ENCODE measurements at regions not wholly inside any gene's neighbourhood (a gene's known extent, or its start where the extent isn't known, plus 50 kb on each side); places are given as distances from the start of the nearest gene placed in this dataset.
"Not testable (repeated sequence)": the region's sequence is repeated elsewhere in the genome, so short reads cannot be mapped to it uniquely, and the experiment has no call there.

- DNase-seq (ENCODE audit: low read depth) = no peak
Observed at GRCh38 chr5:40221796-40222195, 457.9 kb upstream of the PTGER4 start.

GRCh38 chr5:40221255-40221654 is 458.5 kb upstream of the PTGER4 start:
- no peak for DNase-seq (ENCODE audit: low read depth)

- DNase-seq (ENCODE audit: low read depth) = no peak
Observed at GRCh38 chr5:40220260-40220659, 459.5 kb upstream of the PTGER4 start.

- no peak for DNase-seq (ENCODE audit: low read depth)
Observed at GRCh38 chr5:40217553-40217952, 462.2 kb upstream of the PTGER4 start.

GRCh38 chr5:40210694-40211093 is 469.0 kb upstream of the PTGER4 start:
- no peak for DNase-seq (ENCODE audit: low read depth)

GRCh38 chr5:40206030-40206429 is 473.7 kb upstream of the PTGER4 start:
- no peak for DNase-seq (ENCODE audit: low read depth)

GRCh38 chr5:40204144-40204543 is 475.6 kb upstream of the PTGER4 start:
- DNase-seq (ENCODE audit: low read depth) = no peak

- DNase-seq (ENCODE audit: low read depth) = no peak
Observed at GRCh38 chr5:40202814-40203440, 476.8 kb upstream of the PTGER4 start.

- no peak for DNase-seq (ENCODE audit: low read depth)
Observed at GRCh38 chr5:40198736-40199135, 481.0 kb upstream of the PTGER4 start.

GRCh38 chr5:40195574-40195973 is 484.1 kb upstream of the PTGER4 start:
- DNase-seq (ENCODE audit: low read depth) = not testable (repeated sequence)

GRCh38 chr5:40191150-40191549 is 488.6 kb upstream of the PTGER4 start:
- no peak for DNase-seq (ENCODE audit: low read depth)

GRCh38 chr5:40172721-40173120 is 507.0 kb upstream of the PTGER4 start:
- DNase-seq (ENCODE audit: low read depth) = no peak

GRCh38 chr5:40171971-40172370 is 507.7 kb upstream of the PTGER4 start:
- no peak for DNase-seq (ENCODE audit: low read depth)

- DNase-seq (ENCODE audit: low read depth) = no peak
Observed at GRCh38 chr5:40167283-40167682, 512.4 kb upstream of the PTGER4 start.

GRCh38 chr5:40166802-40167201 is 512.9 kb upstream of the PTGER4 start:
- DNase-seq (ENCODE audit: low read depth) = no peak

- no peak for DNase-seq (ENCODE audit: low read depth)
Observed at GRCh38 chr5:40165789-40166728, 513.7 kb upstream of the PTGER4 start.

- no peak for DNase-seq (ENCODE audit: low read depth)
Observed at GRCh38 chr5:40165106-40165788, 514.5 kb upstream of the PTGER4 start.

- no peak for DNase-seq (ENCODE audit: low read depth)
Observed at GRCh38 chr5:40160435-40160834, 519.3 kb upstream of the PTGER4 start.

GRCh38 chr5:40154194-40154593 is 525.5 kb upstream of the PTGER4 start:
- DNase-seq (ENCODE audit: low read depth) = no peak

- no peak for DNase-seq (ENCODE audit: low read depth)
Observed at GRCh38 chr5:40150896-40151295, 528.8 kb upstream of the PTGER4 start.

GRCh38 chr5:40141896-40142295 is 537.8 kb upstream of the PTGER4 start:
- DNase-seq (ENCODE audit: low read depth) = no peak

- no peak for DNase-seq (ENCODE audit: low read depth)
Observed at GRCh38 chr5:40141418-40141817, 538.3 kb upstream of the PTGER4 start.

- DNase-seq (ENCODE audit: low read depth) = no peak
Observed at GRCh38 chr5:40137223-40137622, 542.5 kb upstream of the PTGER4 start.

Measured in CMK (cell line).